ENCODE measurements at regions not wholly inside any gene's neighbourhood (a gene's known extent, or its start where the extent isn't known, plus 50 kb on each side); places are given as distances from the start of the nearest gene placed in this dataset.

GRCh38 chr5:61697809-61698558 is 365.9 kb downstream of the ZSWIM6 start:
- DNase-seq: no peak

DNA sequence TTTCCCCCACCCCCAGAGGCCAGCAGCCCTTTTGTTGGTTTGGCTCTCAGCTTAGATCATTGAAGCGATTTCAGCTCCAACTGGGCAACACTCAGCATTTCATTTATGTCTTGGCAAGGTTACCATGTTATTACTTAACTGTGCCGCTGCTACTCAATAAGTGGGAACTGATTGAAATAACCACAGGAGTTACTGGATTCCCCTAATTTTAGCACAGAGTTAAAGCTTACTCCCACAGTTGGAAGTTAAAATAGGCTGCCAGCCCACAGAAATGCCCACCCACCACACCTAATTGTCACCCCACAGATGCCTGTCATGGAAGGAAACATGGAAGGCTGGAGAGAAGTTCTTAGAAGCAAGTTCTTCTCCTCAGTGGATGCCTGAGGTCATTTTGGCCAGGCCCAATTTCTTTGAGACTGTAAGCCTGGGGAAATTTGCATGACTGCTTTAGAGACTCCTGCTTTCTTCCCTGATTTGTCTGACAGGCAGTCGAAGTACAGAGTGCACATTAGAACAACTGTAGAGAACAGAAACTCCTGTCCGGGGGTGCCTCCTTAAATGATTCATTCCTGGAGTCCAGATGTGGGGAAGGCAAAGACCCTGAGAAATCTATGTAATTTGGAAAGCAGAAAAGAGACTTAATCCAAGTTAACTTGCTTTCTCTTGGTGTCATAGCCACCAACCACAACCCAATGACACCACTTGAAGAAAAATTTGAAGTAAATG is 370.0 kb downstream of the ZSWIM6 start:
- no peak for DNase-seq

DNA sequence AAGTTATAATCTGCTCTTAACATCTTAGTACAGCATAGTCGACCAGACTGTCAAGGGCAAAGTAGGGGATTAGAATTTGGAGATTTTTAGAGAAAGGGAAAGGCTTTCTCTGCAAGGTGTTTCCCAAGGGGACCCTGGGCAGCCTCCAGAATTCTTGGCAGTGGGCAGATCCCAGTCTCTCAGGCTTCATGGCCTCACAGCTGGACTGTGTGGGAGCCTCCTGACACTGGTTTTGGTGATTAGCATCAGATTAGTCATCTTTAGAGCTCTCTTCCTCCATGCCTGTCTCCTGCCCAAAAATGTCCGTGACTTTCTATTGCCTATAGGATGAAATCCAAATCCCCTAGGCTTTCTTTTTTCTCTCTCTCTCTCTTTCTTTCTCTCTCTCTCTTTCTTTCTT is 370.7 kb downstream of the ZSWIM6 start:
- no peak for DNase-seq

GRCh38 chr5:61704289-61704688 is 372.2 kb downstream of the ZSWIM6 start:
- no peak for DNase-seq

DNA sequence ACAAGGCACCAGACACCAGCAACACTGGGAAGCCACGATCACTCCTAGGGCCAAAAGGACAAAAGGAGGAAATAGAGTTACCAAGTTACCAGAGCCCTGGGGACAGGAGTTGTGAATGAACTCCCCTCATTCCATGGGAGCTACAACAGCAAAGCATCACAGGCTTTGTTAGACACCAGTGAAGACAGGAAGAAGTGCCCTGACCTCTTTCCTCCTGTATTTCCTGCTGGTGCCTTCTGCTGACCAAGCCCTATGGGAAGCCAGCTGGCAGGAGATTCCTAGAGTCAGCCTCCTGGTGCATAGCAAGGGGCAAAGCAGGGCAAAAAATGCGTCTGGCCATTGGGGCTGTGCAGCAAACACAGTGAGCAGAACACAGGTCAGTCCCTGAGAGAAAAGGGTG is 374.7 kb downstream of the ZSWIM6 start:
- DNase-seq: no peak

GRCh38 chr5:61719124-61719523 is 387.1 kb downstream of the ZSWIM6 start:
- DNase-seq: no peak

- DNase-seq: no peak
These were observed 388.8 kb downstream of the ZSWIM6 start for GRCh38 chr5:61720829-61721228.

DNA sequence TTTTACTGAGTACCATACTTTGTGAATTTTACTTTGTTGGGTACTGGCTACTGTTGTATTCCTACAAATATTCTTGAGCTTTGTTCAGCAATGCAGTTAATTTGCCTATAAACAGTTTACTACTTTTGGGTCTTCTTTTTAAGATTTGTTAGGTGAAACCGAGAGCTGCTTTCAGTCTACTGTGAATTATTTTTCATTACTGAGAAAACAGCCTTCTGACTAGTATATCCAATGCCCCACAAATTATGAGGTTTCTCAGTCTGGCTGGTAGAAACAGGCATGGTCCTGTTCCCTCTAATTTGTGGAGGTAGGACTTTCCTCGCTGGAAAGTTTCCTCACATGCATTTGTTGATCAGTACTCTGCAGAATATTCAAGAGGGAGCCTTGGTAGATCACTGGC is 392.0 kb downstream of the ZSWIM6 start:
- no peak for DNase-seq

- no peak for DNase-seq
These were observed 396.2 kb downstream of the ZSWIM6 start for GRCh38 chr5:61728287-61728686.

DNA sequence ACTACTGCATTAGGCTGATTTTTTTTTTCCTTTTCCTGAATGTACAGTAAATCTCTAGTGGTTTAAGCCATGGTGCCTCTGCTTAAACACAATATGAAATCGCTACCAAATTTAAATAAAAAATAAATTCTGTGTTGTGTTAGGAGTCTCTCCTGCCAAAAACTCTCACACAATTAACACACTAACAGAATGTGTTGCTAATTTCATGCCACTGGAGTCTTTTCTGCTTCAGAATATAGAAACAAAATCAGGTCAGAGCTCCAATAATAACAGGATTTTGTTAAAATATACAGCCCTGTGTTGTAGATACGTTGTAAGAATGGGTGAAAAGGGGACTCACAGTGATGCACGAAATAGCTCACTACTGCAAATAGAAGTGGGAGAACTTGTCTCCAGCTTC is 398.8 kb downstream of the ZSWIM6 start:
- no peak for DNase-seq

- DNase-seq: no peak
These were observed 399.3 kb downstream of the ZSWIM6 start for GRCh38 chr5:61731267-61731945.

GRCh38 chr5:61731946-61732314 is 399.9 kb downstream of the ZSWIM6 start:
- no peak for DNase-seq

- DNase-seq: no peak
These were observed 400.3 kb downstream of the ZSWIM6 start for GRCh38 chr5:61732369-61732768.

- DNase-seq: no peak
These were observed 400.7 kb downstream of the ZSWIM6 start for GRCh38 chr5:61732796-61733195.

DNA sequence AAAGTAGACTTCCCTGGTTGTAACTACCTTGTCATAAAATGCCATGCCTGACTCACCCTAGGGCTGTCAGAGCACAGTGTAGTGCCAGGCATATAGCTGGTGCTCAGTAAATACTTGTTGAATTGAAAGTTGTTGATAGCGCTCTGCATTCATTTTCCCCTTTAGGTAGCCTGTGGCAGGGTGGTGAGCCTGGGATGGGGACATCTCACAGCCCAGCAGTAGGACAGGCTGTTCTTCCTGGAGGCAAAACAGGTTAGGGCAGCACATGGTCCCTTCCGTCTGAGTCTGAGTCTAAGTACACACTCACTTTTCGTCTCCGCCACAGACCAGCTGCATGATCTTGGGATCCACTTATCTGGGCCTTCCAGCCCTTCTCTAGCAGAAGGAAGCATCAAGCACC is 401.9 kb downstream of the ZSWIM6 start:
- DNase-seq: no peak

DNA sequence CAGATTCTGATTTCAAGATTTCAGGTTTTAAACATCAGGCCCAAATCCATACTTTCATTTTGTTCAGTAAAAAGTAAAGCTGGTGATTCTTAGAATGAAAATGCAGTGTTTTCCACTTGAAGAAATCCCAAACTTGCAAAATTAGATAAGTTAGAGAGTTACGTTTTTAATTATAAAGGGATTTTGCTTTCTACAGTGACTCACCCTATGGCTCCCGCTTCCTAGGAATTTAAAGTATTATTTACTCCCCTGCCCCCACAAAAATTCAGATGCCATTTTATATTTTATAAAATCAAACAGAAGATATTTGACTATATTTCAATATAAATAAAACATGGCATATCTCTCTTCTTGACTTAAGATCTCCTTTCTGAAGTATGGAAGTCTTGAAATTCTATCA is 402.9 kb downstream of the ZSWIM6 start:
- DNase-seq: no peak

GRCh38 chr5:61735531-61735930 is 403.5 kb downstream of the ZSWIM6 start:
- no peak for DNase-seq

GRCh38 chr5:61735995-61736394 is 403.9 kb downstream of the ZSWIM6 start:
- DNase-seq: no peak

DNA sequence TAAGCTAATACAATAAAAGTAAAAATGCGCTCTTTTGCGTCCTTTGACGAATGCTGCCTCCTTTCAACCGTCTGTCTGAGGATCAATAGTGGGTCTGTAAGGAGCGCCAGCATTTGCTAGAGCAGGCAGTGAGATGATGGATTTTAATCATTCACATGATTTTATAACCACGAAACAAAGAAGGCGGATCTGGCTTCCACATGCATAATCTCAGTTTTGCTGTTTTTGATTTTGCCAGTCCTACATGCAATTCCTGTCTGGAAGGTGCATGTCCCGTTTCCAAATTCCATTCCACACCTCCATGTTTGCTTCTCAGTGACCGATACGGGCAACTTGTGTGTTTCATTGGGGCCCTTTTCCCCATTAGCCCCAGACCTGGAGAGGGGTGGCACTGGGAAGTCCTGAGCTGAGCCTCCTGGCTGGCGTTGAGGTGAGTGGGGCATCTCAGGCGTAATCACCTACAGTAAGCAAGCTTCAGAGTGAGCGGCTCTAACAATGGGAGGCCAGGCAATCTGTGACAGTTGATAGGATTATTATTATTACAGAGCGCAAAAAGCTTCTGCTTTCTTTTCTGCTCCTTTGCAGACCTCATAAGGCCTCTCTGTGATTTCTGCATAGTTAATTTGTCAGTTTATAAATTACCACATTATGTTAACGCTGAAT is 405.4 kb downstream of the ZSWIM6 start:
- DNase-seq: no peak

GRCh38 chr5:61737964-61738340 is 405.9 kb downstream of the ZSWIM6 start:
- no peak for DNase-seq

DNA sequence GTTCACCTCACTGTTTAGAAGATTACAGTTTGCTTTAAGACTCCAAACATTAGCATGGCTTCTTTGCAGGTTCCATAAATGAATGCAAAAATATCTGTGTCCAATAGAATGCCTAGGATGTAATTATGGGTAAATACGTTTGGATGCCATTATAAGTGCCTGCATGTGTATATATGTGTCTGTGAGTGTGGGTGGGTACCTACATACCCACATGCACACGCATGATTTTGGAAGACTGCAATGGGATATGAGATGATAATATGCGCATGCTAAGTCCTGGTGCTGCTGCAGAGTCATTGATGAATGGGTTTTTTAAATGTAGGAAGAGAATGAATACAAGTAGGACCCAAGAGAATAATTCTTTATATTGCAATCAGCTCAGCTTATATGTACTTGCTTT is 406.4 kb downstream of the ZSWIM6 start:
- no peak for DNase-seq

DNA sequence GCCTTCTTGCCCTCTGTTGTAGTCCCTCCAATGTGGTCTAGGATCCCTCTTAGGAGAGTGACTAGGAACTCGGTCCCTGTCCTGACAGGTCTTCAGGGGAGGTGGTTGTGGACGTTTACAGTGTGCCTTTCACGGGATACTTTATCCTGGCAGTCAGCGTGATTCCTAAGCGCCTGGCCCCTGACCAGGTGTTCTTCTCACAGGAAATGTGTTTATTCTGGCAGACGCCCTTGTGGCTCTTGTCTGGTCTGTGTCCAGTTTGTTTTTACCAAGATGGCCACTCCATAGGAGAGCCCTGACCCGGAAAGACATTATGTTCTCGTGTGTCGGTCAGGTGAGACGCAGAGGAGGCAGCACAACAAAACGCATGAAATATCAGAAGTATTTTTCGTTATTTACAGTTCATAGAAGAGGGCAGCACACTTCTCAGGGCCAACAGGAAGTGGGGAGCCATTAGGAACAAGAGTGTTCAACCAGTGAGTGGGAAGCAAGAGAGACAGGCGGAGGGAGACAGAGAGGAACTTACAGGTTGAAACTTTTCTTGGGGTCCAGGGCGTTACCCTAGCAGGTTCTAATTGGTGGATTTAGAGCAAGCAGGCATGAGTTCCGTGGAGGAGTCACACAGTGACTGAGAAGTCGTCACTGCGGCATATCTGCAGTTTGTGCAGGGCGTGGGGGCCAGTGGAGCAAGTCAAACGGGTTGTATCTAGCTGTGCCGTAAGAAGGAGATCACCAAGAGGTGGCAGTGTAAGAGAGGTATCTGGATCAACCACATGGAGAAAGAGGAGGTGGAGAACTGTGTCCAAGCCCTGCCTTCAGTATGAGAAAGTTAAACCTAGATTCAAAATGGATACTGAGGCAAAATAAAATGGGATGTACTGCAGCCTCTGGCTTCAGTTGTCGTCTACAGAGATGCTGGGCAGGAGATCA is 412.9 kb downstream of the ZSWIM6 start:
- DNase-seq: no peak

Data from DMS153 (cell line).